VCaP (cell line): ENCODE measurements at regions not wholly inside any gene's neighbourhood (a gene's known extent, or its start where the extent isn't known, plus 50 kb on each side); places are given as distances from the start of the nearest gene placed in this dataset.

Experiments used
- H3K27ac ChIP-seq: fragments of 450-650 bp; 2 replicates; pipeline ENCODE4 v1.5.1; 2017
- TF ChIP-seq, protein P1 (sequence below): fragments of 450-650 bp; conservative IDR thresholded peaks from 2 replicates; pipeline ENCODE4 v1.5.1; 2017; ENCODE audit warnings: mild to moderate bottlenecking, moderate library complexity

DNA sequence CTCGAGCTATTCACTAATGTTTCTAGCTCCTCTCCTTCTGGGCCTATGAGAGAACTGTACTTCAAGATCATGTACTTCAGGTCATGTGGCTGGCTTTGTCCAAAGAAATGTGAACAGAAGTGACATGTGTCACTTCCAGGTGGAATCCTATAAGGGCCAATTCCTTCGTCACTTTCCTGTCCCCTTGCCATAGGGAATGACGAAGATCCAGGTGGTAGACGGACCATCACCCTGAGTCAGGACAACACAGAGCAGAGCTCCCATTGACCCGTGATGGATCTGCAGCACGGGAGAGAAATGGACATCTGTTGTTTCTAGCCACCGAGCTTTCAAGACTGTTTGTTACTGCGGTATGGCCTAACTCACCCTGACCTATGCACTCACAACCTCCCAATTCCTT lies 157.0 kb downstream of the DRD1 start:
- TF ChIP-seq, protein P1, sequence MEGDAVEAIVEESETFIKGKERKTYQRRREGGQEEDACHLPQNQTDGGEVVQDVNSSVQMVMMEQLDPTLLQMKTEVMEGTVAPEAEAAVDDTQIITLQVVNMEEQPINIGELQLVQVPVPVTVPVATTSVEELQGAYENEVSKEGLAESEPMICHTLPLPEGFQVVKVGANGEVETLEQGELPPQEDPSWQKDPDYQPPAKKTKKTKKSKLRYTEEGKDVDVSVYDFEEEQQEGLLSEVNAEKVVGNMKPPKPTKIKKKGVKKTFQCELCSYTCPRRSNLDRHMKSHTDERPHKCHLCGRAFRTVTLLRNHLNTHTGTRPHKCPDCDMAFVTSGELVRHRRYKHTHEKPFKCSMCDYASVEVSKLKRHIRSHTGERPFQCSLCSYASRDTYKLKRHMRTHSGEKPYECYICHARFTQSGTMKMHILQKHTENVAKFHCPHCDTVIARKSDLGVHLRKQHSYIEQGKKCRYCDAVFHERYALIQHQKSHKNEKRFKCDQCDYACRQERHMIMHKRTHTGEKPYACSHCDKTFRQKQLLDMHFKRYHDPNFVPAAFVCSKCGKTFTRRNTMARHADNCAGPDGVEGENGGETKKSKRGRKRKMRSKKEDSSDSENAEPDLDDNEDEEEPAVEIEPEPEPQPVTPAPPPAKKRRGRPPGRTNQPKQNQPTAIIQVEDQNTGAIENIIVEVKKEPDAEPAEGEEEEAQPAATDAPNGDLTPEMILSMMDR: no peak
- H3K27ac ChIP-seq: no peak overlapping the region

DNA sequence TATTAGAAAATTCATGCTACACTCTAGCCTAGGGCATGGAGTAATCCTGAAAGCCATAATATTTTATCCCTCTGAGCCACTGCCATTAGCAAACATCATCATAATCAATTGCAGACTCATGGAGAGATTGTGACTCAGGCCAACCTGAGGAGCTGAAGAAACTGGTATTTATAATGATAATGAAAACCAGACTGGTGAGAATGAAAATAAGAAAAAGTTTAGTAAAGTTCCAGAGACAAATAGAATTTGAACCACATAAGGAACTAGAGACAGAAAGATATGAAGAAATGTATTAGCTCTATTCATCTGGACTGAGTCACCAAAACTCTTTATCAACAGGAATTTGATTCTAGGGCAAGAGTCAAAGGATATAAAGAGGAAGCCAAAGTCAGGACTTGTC lies 158.7 kb downstream of the DRD1 start:
- TF ChIP-seq, protein P1: no peak
- H3K27ac ChIP-seq: no peak overlapping the region

DNA sequence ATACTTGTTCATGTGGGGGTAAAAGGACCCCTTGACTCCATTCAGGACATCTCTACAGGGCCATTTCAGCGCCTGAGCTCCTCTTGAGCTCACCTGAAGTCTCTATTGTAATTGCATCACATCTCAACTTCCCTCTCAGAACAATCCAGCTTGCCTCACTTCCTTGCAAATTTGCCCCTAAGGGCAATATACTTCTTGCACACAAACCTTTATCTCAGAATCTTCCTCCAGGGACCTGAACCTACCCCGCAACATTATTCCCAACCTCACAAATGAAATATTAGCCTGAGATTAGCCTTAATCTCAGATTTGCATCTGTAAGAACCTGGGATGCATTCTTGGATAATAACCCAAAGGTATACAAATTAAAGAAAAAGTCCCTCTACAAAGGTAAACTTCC lies 159.2 kb downstream of the DRD1 start:
- no peak overlapping the region for H3K27ac ChIP-seq

DNA sequence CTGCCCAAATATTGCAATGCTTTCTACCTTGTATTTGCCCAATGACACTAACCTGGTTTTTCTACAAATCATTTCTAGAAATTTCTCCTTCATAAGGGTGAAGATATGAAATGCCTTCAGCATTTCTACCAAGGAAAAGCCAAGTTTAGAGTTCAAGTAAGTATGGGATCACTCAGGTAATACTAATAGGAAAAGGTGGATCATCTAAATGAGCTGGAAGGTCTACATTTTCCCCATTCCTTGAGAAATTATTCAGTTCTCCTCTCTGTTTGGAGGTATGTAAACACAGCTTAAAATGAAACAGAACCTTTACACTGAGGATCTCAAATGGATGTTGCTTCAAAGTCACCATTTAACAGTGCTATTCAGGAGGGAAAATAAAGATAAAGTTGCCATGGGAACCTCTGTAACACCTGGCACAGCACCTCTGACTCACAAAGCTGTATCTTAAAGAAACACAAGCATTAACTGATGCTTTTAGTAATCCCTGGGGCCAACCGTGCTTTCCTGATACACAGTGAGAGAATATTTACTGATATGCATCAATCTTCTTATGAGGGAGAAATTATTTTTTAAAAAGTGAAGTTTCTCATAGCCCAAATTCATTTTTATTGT lies 161.3 kb downstream of the DRD1 start:
- TF ChIP-seq, protein P1: no peak
- no peak overlapping the region for H3K27ac ChIP-seq

More for the DNA sequence above, 159.2 kb downstream of the DRD1 start:
- TF ChIP-seq, protein P1: no peak

DNA sequence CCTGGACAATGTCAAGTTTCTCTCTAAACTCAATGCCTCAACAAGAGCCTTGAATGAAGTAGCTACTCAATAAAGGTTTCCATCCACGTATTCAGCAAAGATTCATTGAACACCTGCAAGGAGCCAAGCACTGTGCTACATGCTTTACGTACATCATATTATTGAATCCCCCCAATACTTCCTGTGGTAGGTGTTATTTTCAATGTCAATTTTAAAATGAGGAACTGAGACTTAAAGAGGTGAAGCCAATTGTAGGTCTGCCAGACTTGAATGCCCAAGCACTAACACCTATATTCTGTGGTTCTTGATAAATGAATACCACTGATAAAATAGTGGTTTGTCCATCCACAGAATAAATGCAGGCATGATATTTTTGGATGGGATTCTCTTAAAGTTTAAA lies 162.3 kb downstream of the DRD1 start:
- H3K27ac ChIP-seq: no peak overlapping the region
- TF ChIP-seq, protein P1: no peak

DNA sequence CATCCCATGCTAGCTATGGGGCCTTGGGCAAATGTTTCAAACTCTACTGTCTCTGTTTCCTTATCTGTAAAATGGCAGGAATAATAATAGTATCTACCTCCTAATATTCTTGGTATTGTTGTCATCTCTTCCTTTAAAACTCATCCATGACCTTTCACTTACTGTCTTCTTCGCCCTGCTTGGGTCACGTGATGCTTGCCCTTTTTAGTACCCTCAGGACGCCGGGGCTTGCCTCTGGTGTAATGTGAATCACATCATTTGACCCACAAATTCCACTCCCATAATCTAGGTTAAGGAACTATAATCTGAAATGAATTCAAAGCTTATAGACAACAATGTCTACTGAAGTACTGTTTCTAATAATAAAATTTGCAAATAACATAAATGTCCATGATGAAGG lies 162.7 kb downstream of the DRD1 start:
- TF ChIP-seq, protein P1: no peak
- H3K27ac ChIP-seq: no peak overlapping the region

DNA sequence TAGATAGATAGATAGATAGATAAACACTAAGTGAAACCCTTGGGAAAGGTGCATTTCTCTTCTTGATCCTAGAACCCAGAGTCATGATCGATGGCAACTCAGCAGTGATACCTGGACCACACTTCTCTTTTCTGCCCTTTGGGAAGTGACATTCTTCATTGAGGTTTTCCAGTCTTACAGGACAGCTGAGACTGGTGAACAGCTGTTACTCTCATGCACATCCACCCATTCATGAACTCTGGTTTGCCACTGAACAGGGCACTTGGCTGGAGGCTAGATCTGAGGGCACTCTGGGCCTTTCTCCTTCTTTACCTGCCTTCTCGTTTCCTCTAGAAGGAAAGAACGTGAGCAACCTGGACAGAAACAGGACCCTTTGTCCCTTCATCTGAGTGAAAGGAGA lies 164.5 kb downstream of the DRD1 start:
- H3K27ac ChIP-seq: no peak overlapping the region
- TF ChIP-seq, protein P1: no peak

DNA sequence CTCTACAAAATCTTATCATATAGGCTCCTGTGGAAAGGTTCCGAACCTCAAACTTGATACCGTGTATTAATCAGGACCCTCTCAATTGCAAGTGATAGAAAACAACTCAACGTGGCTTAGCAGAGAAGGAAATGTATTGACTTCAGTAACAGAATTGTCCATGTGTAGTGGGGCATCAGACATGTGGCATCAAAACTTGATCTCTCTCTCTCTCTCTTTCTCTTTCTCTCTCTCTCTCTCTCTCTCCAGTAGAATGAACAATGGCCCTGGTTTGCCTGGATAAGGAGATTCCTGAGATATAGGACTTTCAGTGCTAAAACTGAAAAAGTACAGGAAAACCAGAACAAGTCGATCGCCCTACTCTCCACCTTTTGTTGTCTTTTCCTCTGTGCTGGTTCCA lies 168.2 kb downstream of the DRD1 start:
- TF ChIP-seq, protein P1: no peak
- no peak overlapping the region for H3K27ac ChIP-seq
